Tibial artery (tissue), 4 donors: ENCODE measurements at regions not wholly inside any gene's neighbourhood (a gene's known extent, or its start where the extent isn't known, plus 50 kb on each side); places are given as distances from the start of the nearest gene placed in this dataset.

Experiments
- DNase-seq, 2 donors: peaks; one replicate each; pipeline ENCODE4 v3.0.0-alpha.2; 2019
- H3K27ac ChIP-seq, 2 donors: fragments of 200-600 bp; sonication (generic) in 1 of 2; 1 replicate in 1 of 2; 2 replicates in 1 of 2; pipeline ENCODE4 v1.5.1; 2018 to 2019; ENCODE audit warnings: mild to moderate bottlenecking in 1 of 2
- H3K27me3 ChIP-seq, 2 donors: fragments of 200-600 bp; sonication (generic) in 1 of 2; one replicate each; pipeline versions ENCODE4 v1.5.1 to v1.6.0; 2016 to 2019
- H3K36me3 ChIP-seq, 3 donors: fragments of 200-600 bp; sonication (generic) in 2 of 3; one replicate each; pipeline ENCODE4 v1.5.1; 2016 to 2019; ENCODE audit warnings: mild to moderate bottlenecking in 2 of 3
- H3K4me1 ChIP-seq, 4 donors: fragments of 200-600 bp; sonication (generic) in 2 of 4; 1 replicate in 3 of 4; 2 replicates in 1 of 4; pipeline ENCODE4 v1.5.1; 2016 to 2019
- H3K4me3 ChIP-seq, 2 donors: fragments of 200-600 bp; sonication (generic) in 1 of 2; 1 replicate in 1 of 2; 2 replicates in 1 of 2; pipeline ENCODE4 v1.5.1; 2018 to 2019; ENCODE audit warnings: mild to moderate bottlenecking in 2 of 2
- H3K9me3 ChIP-seq, 3 donors: fragments of 200-600 bp; sonication (generic) in 1 of 3; one replicate each; pipeline ENCODE4 v1.5.1; 2016 to 2019
- CTCF ChIP-seq, 2 experiments: fragments of 200-600 bp in 1 of 2; fragments of 450-650 bp in 1 of 2; IDR thresholded peaks; one replicate each; pipeline ENCODE4 v1.5.1; 2017 to 2019; ENCODE audit warnings: antibody characterized with exemption in 2 of 2, mild to moderate bottlenecking in 1 of 2, moderate library complexity in 1 of 2
- intact Hi-C: fragments of 100-400 bp; cut with DNase I; formaldehyde crosslinking; loops from one replicate; pipeline ENCODE4 v1.15.0; 2023; ENCODE audit warnings: low total_unique reads

- H3K4me1 ChIP-seq, result no peaks in the 10 kb centered on the region
- TF ChIP-seq CTCF (IDR thresholded peaks at IDR 0.05), result no peak
- no peak overlapping the region for H3K27ac ChIP-seq
- no peak overlapping the region for H3K4me3 ChIP-seq
- intact Hi-C loops, result no loop called here
- no peak for DNase-seq
- no peaks in the 10 kb centered on the region for H3K36me3 ChIP-seq
- H3K27me3 ChIP-seq, result no peaks in the 10 kb centered on the region
- H3K9me3 ChIP-seq, result peaks cover 0 to 5% (median 0%) of the 10 kb centered on the region in 3 donors
These were observed 563.2 kb upstream of the ADAMTS16 start for GRCh38 chr5:4576908-4577307.

- Histone ChIP-seq H3K4me3 (no peak overlapping the region), H3K36me3 (no peaks in the 10 kb centered on the region), H3K27me3 (no peaks in the 10 kb centered on the region), H3K4me1 (no peaks in the 10 kb centered on the region), H3K9me3 (peaks cover 0 to 5% (median 0%) of the 10 kb centered on the region in 3 donors), H3K27ac (no peak overlapping the region)
- intact Hi-C loops, result no loop called here
- DNase-seq, result no peak
- no peak for TF ChIP-seq CTCF (IDR thresholded peaks at IDR 0.05)
These were observed 560.5 kb upstream of the ADAMTS16 start for GRCh38 chr5:4579679-4580078.

GRCh38 chr5:4580772-4581171 lies 559.4 kb upstream of the ADAMTS16 start:
- Histone ChIP-seq H3K4me1 (no peaks in the 10 kb centered on the region), H3K4me3 (no peak overlapping the region), H3K9me3 (peaks cover 0 to 5% (median 0%) of the 10 kb centered on the region in 3 donors), H3K36me3 (no peaks in the 10 kb centered on the region), H3K27ac (no peak overlapping the region), H3K27me3 (no peaks in the 10 kb centered on the region)
- DNase-seq, result no peak
- no peak for TF ChIP-seq CTCF (IDR thresholded peaks at IDR 0.05)
- intact Hi-C loops, result no loop called here

- no peak for TF ChIP-seq CTCF (IDR thresholded peaks at IDR 0.05)
- no peaks in the 10 kb centered on the region for H3K27me3 ChIP-seq
- no peaks in the 10 kb centered on the region for H3K36me3 ChIP-seq
- intact Hi-C loops, result no loop called here
- H3K4me3 ChIP-seq, result no peak overlapping the region
- DNase-seq, result no peak
- H3K4me1 ChIP-seq, result no peaks in the 10 kb centered on the region
- H3K27ac ChIP-seq, result no peak overlapping the region
- H3K9me3 ChIP-seq, result peaks cover 0 to 5% (median 0%) of the 10 kb centered on the region in 3 donors
These were observed 558.8 kb upstream of the ADAMTS16 start for GRCh38 chr5:4581289-4581688.

GRCh38 chr5:4584982-4585381 lies 555.1 kb upstream of the ADAMTS16 start:
- intact Hi-C loops, result no loop called here
- Histone ChIP-seq H3K27me3 (no peaks in the 10 kb centered on the region), H3K27ac (no peak overlapping the region), H3K9me3 (peaks cover 0 to 5% (median 0%) of the 10 kb centered on the region in 3 donors), H3K4me1 (no peaks in the 10 kb centered on the region), H3K36me3 (no peaks in the 10 kb centered on the region), H3K4me3 (no peak overlapping the region)
- DNase-seq, result no peak
- no peak for TF ChIP-seq CTCF (IDR thresholded peaks at IDR 0.05)

- no peaks in the 10 kb centered on the region for H3K36me3 ChIP-seq
- no peaks in the 10 kb centered on the region for H3K9me3 ChIP-seq
- H3K27me3 ChIP-seq, result no peaks in the 10 kb centered on the region
- no peak for TF ChIP-seq CTCF (IDR thresholded peaks at IDR 0.05)
- intact Hi-C loops, result no loop called here
- no peak overlapping the region for H3K4me3 ChIP-seq
- H3K27ac ChIP-seq, result no peak overlapping the region
- no peak for DNase-seq
- no peaks in the 10 kb centered on the region for H3K4me1 ChIP-seq
These were observed 526.7 kb upstream of the ADAMTS16 start for GRCh38 chr5:4613440-4613839.
